ENCODE measurements at regions not wholly inside any gene's neighbourhood (a gene's known extent, or its start where the extent isn't known, plus 50 kb on each side); places are given as distances from the start of the nearest gene placed in this dataset.

GRCh38 chr4:42787079-42787463 is 105.4 kb upstream of the GRXCR1 start:
- Histone ChIP-seq H3K9me2 (no peaks in the 10 kb centered on the region), H3K79me2 (ENCODE audit: insufficient read depth) (no peaks in the 10 kb centered on the region), H3K36me3 (replicated peaks in 1 of 2; ENCODE audit: control insufficient read depth in 1 of 2, insufficient read depth in 2 of 2, low read length in 1 of 2) (no peaks in the 10 kb centered on the region), H3K4me3 (ENCODE audit: low read depth in 2 of 2, low read length in 1 of 2) (no peak overlapping the region), H3K4me2 (no peak overlapping the region), H3K9ac (no peak overlapping the region), H3K27me3 (ENCODE audit: insufficient read depth) (no peaks in the 10 kb centered on the region), H3K9me3 (no peaks in the 10 kb centered on the region), H3F3A (replicated peaks; ENCODE audit: insufficient read depth) (no peaks in the 10 kb centered on the region), H4K20me1 (ENCODE audit: insufficient read depth) (no peaks in the 10 kb centered on the region), H3K27ac (ENCODE audit: low read depth in 2 of 2, low read length in 1 of 2) (no peak overlapping the region), H2AFZ (ENCODE audit: low read depth) (no peak overlapping the region), H3K4me1 (ENCODE audit: control insufficient read depth in 1 of 2, insufficient read depth in 2 of 2, low read depth in 1 of 2, low read length in 1 of 2) (peaks cover 0 to 2% of the 10 kb centered on the region in 2 experiments; a peak in 1 of 4 replicates)
- CTCF ChIA-PET, result interaction anchor here (1.6 kb wide), 1 partner anchor 179 kb away, joined by 7 read pairs; no protein-coding TSS in a partner anchor
- POLR2A ChIA-PET, result no interaction called here
- WGBS (ENCODE audit: low lambda C conversion rate), result 27% methylated on average over 6 of the region's 6 CpGs
- TF ChIP-seq IRF3 (IDR thresholded peaks at IDR 0.05; ENCODE audit: low read depth, low read length) (no peak), MEF2A (IDR thresholded peaks at IDR 0.05; ENCODE audit: borderline replicate concordance, low read depth) (no peak), YY1 (IDR thresholded peaks at IDR 0.05; ENCODE audit: low read depth) (no peak), POLR2AphosphoS5 (IDR thresholded peaks at IDR 0.05; ENCODE audit: low read depth, low read length) (no peak), RCOR1 (IDR thresholded peaks at IDR 0.05; ENCODE audit: low read length) (no peak), FOSL2 (IDR thresholded peaks at IDR 0.05; ENCODE audit: borderline replicate concordance, low read depth) (no peak), TCF12 (IDR thresholded peaks at IDR 0.05) (no peak)
- no peak for DNase-seq

GRCh38 chr4:42786350-42787078 is 106.0 kb upstream of the GRXCR1 start:
- H3K27ac ChIP-seq (ENCODE audit: low read depth in 2 of 2, low read length in 1 of 2), result no peak overlapping the region
- ChIA-PET POLR2A (no interaction called here), CTCF (interaction anchor here (1.6 kb wide), 1 partner anchor 179 kb away, joined by 7 read pairs; no protein-coding TSS in a partner anchor)
- no peaks in the 10 kb centered on the region for H4K20me1 ChIP-seq (ENCODE audit: insufficient read depth)
- H3K4me1 ChIP-seq (ENCODE audit: control insufficient read depth in 1 of 2, insufficient read depth in 2 of 2, low read depth in 1 of 2, low read length in 1 of 2), result peaks cover 0 to 2% of the 10 kb centered on the region in 2 experiments; a peak in 1 of 4 replicates
- no peaks in the 10 kb centered on the region for H3K9me2 ChIP-seq
- H3K36me3 ChIP-seq (replicated peaks in 1 of 2; ENCODE audit: control insufficient read depth in 1 of 2, insufficient read depth in 2 of 2, low read length in 1 of 2), result no peaks in the 10 kb centered on the region
- H3K79me2 ChIP-seq (ENCODE audit: insufficient read depth), result no peaks in the 10 kb centered on the region
- H3K4me2 ChIP-seq, result no peak overlapping the region
- H3K4me3 ChIP-seq (ENCODE audit: low read depth in 2 of 2, low read length in 1 of 2), result no peak overlapping the region
- no peaks in the 10 kb centered on the region for H3K9me3 ChIP-seq
- H3K9ac ChIP-seq, result no peak overlapping the region
- TF ChIP-seq CTCF (IDR thresholded peaks at IDR 0.05), result no peak
- TF ChIP-seq IRF3 (IDR thresholded peaks at IDR 0.05; ENCODE audit: low read depth, low read length), result no peak
- TF ChIP-seq GATA2 (CRISPR knock-in tag; IDR thresholded peaks at IDR 0.05), result no peak
- TF ChIP-seq POLR2AphosphoS5 (IDR thresholded peaks at IDR 0.05; ENCODE audit: low read depth, low read length), result no peak
- TF ChIP-seq FOXM1 (IDR thresholded peaks at IDR 0.05; ENCODE audit: low read depth), result no peak
- no peak overlapping the region for H2AFZ ChIP-seq (ENCODE audit: low read depth)
- no peak for DNase-seq
- 29% methylated on average over 5 of the region's 6 CpGs for WGBS (ENCODE audit: low lambda C conversion rate)
- no peaks in the 10 kb centered on the region for H3F3A ChIP-seq (replicated peaks; ENCODE audit: insufficient read depth)
- no peaks in the 10 kb centered on the region for H3K27me3 ChIP-seq (ENCODE audit: insufficient read depth)
